GM20000 (cell line): ENCODE measurements at regions not wholly inside any gene's neighbourhood (a gene's known extent, or its start where the extent isn't known, plus 50 kb on each side); places are given as distances from the start of the nearest gene placed in this dataset.

Source experiments
- DNase-seq: peaks from one replicate; pipeline ENCODE4 v3.0.0; 2012; ENCODE audit warnings: low spot score
- TF ChIP-seq, protein P1 (sequence below): IDR thresholded peaks from 2 replicates; pipeline ENCODE4 v1.5.1; 2012; ENCODE audit warnings: mild to moderate bottlenecking, control low read depth; ENCODE audit errors: extremely low read depth, missing control alignments

DNA sequence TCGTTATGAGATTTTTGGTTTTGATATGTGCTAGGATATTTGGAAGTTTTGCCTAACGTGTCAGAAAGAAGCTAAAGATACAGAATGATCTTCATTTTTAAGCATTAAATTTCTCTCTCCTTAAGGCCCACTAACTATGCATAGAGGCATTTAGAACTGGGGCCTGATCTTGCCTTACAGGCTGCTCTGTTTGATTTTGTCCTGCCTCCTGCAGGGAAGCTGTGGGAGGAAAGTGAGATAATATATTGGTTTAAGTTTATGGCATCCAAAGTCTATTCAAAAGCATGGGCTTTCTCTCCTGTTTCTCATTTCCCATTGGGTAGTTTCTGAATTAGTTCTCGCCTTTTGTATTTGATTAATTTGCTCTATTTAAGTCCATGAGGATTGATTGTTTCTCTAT is 250.3 kb upstream of the FBXO33 start:
- TF ChIP-seq, protein P1, sequence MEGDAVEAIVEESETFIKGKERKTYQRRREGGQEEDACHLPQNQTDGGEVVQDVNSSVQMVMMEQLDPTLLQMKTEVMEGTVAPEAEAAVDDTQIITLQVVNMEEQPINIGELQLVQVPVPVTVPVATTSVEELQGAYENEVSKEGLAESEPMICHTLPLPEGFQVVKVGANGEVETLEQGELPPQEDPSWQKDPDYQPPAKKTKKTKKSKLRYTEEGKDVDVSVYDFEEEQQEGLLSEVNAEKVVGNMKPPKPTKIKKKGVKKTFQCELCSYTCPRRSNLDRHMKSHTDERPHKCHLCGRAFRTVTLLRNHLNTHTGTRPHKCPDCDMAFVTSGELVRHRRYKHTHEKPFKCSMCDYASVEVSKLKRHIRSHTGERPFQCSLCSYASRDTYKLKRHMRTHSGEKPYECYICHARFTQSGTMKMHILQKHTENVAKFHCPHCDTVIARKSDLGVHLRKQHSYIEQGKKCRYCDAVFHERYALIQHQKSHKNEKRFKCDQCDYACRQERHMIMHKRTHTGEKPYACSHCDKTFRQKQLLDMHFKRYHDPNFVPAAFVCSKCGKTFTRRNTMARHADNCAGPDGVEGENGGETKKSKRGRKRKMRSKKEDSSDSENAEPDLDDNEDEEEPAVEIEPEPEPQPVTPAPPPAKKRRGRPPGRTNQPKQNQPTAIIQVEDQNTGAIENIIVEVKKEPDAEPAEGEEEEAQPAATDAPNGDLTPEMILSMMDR = no peak
- DNase-seq = no peak

DNA sequence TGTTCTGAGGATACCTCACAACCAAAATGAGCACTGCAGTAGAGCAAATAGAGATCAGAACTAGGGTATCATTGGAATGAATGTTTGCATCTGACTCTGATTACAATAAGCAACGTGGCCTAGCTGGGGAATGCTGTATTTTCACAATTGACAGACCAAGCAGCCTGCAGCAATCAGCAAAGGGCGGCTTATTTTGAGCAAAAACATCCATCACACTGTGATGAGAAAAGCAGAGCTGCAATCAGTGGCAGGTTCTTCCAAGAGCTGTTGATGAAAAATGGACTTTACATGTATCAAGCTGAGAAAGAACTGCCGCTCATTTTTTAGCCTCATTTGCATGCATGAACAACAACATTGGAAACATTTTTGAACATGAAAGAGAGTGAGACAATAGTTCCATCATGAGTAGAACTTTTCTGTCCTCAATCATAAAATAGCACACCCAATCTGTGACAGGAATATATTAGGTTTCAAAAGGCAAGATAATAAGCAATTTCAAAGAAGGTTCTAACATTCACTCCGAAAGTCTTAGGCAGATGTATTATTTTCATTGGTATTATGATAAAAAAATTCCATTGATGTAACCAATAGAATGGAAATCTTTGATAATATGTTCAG is 249.7 kb upstream of the FBXO33 start:
- DNase-seq = no peak
- TF ChIP-seq, protein P1 = no peak

DNA sequence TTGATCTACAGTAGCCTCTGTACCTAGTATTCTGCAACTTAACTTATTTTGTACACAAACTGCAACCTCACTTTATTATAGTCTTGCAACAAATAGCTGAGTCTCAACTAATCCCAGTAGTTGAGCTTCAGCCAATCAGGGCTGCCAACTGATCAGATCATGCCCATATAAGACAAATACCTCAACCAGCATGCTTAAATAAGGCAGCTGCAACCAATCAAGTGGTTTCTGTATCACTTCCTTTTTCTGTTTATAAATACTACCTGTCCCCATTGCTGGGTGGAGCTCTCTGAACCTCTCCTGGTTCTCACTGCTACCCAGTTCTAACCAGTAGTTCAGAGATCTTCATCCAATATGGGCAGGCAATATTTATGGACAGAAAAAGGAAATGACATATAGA is 248.5 kb upstream of the FBXO33 start:
- TF ChIP-seq, protein P1 = no peak
- DNase-seq = peak; percentile 7

DNA sequence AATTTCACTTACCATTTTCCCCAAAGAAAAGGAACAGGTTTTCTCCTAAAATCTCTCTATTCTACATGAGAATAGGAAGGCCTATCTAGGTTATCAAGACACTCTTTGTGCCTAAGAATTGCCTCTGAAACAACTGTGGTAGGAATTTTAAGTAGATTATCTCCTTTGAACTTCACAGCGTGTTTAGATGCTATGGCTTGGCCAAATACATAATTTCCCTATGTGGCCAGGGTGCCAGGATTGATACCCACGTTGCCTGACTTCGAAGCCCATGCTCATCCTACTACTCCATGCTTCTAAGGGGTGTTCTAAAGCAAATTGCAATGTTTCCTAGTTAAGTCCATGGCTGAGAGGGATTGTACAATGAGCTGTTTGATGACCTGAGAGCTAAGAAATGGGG is 241.5 kb upstream of the FBXO33 start:
- TF ChIP-seq, protein P1 = no peak
- DNase-seq = no peak

DNA sequence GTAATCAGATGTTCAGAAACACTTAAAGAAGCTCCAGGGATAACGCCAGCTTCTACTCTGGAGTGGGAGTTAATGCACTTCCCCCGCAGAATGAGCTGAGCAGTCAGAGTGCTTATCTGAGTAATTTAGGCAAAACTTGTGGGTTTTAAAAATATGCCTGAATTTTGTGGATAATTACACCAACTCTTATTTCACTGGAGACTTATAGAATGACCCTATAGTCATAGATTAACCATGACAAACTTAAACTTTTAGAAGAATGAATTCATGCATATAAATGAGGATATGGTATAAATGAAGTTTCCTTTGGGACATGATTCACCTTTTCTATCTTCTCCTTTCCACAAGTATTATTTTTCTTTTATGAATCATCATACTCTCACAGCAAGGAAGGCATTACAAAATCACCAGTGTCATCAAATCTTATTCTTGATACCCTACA is 241.1 kb upstream of the FBXO33 start:
- TF ChIP-seq, protein P1 = no peak
- no peak for DNase-seq

DNA sequence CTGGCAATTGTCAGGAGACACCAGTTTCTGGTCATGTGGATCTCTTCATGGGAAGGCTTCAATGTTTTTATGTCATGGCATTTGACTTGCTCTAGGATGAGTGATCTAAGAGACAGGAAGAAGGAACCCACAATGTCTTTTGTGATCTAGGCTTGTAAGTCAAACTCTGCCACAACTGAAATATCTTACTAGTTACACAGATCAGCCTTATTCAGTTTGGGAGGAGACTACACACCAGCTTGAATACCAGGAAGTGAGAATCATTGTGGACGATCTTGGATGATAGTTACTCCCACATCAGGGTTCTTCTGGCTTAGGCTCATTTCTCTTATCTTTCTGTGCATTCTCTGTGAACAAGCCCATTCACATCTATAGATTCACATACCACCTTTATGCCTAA is 236.2 kb upstream of the FBXO33 start:
- no peak for DNase-seq
- TF ChIP-seq, protein P1 = no peak

DNA sequence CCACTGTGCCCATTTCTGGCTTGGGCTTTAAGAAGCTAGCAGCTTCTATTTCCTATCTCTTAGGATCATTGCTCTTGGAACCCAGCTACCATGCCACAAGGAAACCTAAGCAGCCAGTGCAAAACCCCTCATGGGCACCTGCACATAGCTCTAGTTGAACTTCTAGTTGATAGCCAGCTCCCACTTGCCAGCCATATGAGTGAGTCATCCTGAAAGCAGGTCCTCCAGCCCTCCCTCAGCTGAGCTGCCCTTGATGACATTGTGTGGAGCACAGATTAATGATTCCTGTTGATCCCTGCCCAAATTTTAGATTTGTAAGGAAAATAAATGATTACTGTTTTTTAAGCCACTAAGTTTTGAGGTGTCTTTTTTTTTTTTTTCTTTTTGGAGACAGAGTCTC is 234.2 kb upstream of the FBXO33 start:
- DNase-seq = no peak
- TF ChIP-seq, protein P1 = no peak
